ENCODE measurements at regions not wholly inside any gene's neighbourhood (a gene's known extent, or its start where the extent isn't known, plus 50 kb on each side); places are given as distances from the start of the nearest gene placed in this dataset.

GRCh38 chr1:22250724-22251123 is 107.8 kb upstream of the WNT4 start:
- no peak overlapping the region for H3K27ac ChIP-seq
- BruUV-seq (replicated peaks) = no TSS peak
- no peaks in the 10 kb centered on the region for H3K9me3 ChIP-seq (ENCODE audit: insufficient read depth, low read depth)
- H3K9me2 ChIP-seq (ENCODE audit: insufficient read depth) = no peaks in the 10 kb centered on the region
- no peak for TF ChIP-seq EZH2 (IDR thresholded peaks at IDR 0.05; ENCODE audit: low read depth)
- no peak for TF ChIP-seq CTCF (conservative IDR thresholded peaks at IDR 0.05)
- H3K4me1 ChIP-seq (replicated peaks; ENCODE audit: insufficient read depth) = peaks cover 42% of the 10 kb centered on the region
- no peak overlapping the region for H2AFZ ChIP-seq
- intact Hi-C loops (cut with micrococcal nuclease; ENCODE audit: unreplicated experiment) = no loop called here
- peak; percentile 70 to 71 for DNase-seq
- peak overlapping the region; percentile 49 for H3K4me2 ChIP-seq
- ChIA-PET CTCF (no interaction called here), POLR2A (ENCODE audit: unreplicated experiment) (no interaction called here)
- H4K20me1 ChIP-seq (ENCODE audit: insufficient read depth) = no peaks in the 10 kb centered on the region
- no peaks in the 10 kb centered on the region for H3K79me2 ChIP-seq (ENCODE audit: low read depth)
- no peaks in the 10 kb centered on the region for H3K36me3 ChIP-seq (ENCODE audit: low read depth)
- H3F3A ChIP-seq (ENCODE audit: insufficient read depth, low read depth) = peaks cover 9% of the 10 kb centered on the region; the same call in 1 of the 2 replicates
- H3K4me3 ChIP-seq = no peak overlapping the region
- no peaks in the 10 kb centered on the region for H3K27me3 ChIP-seq (ENCODE audit: insufficient read depth, low read depth)

GRCh38 chr1:22252251-22252650 is 109.4 kb upstream of the WNT4 start:
- H3K9me2 ChIP-seq (ENCODE audit: insufficient read depth) = no peaks in the 10 kb centered on the region
- no TSS peak for BruUV-seq (replicated peaks)
- H3K9me3 ChIP-seq (ENCODE audit: insufficient read depth, low read depth) = no peaks in the 10 kb centered on the region
- H3K4me2 ChIP-seq = no peak overlapping the region
- no peak for TF ChIP-seq CTCF (conservative IDR thresholded peaks at IDR 0.05)
- no peak for TF ChIP-seq EZH2 (IDR thresholded peaks at IDR 0.05; ENCODE audit: low read depth)
- no peak overlapping the region for H2AFZ ChIP-seq
- intact Hi-C loops (cut with micrococcal nuclease; ENCODE audit: unreplicated experiment) = no loop called here
- POLR2A ChIA-PET (ENCODE audit: unreplicated experiment) = no interaction called here
- DNase-seq = no peak
- no peak overlapping the region for H3K4me3 ChIP-seq
- peak overlapping the region; percentile 18; the same call in 1 of the 2 replicates for H3K27ac ChIP-seq
- peaks cover 9% of the 10 kb centered on the region; the same call in 1 of the 2 replicates for H3F3A ChIP-seq (ENCODE audit: insufficient read depth, low read depth)
- peaks cover 47% of the 10 kb centered on the region for H3K4me1 ChIP-seq (replicated peaks; ENCODE audit: insufficient read depth)
- CTCF ChIA-PET = no interaction called here
- no peaks in the 10 kb centered on the region for H3K27me3 ChIP-seq (ENCODE audit: insufficient read depth, low read depth)
- H4K20me1 ChIP-seq (ENCODE audit: insufficient read depth) = no peaks in the 10 kb centered on the region
- no peaks in the 10 kb centered on the region for H3K79me2 ChIP-seq (ENCODE audit: low read depth)
- no peaks in the 10 kb centered on the region for H3K36me3 ChIP-seq (ENCODE audit: low read depth)

GRCh38 chr1:22253012-22253790 is 110.3 kb upstream of the WNT4 start:
- TF ChIP-seq EZH2 (IDR thresholded peaks at IDR 0.05; ENCODE audit: low read depth) = no peak
- TF ChIP-seq CTCF (conservative IDR thresholded peaks at IDR 0.05) = no peak
- ChIA-PET CTCF (no interaction called here), POLR2A (ENCODE audit: unreplicated experiment) (no interaction called here)
- Histone ChIP-seq H3K4me1 (replicated peaks; ENCODE audit: insufficient read depth) (peaks cover 57% of the 10 kb centered on the region), H3F3A (ENCODE audit: insufficient read depth, low read depth) (peaks cover 9% of the 10 kb centered on the region; the same call in 1 of the 2 replicates), H2AFZ (no peak overlapping the region), H3K27me3 (ENCODE audit: insufficient read depth, low read depth) (no peaks in the 10 kb centered on the region), H4K20me1 (ENCODE audit: insufficient read depth) (no peaks in the 10 kb centered on the region), H3K4me3 (no peak overlapping the region), H3K9me3 (ENCODE audit: insufficient read depth, low read depth) (no peaks in the 10 kb centered on the region), H3K9me2 (ENCODE audit: insufficient read depth) (no peaks in the 10 kb centered on the region), H3K4me2 (peak overlapping the region; percentile 40), H3K27ac (peak overlapping the region; percentile 18; the same call in 1 of the 2 replicates), H3K36me3 (ENCODE audit: low read depth) (no peaks in the 10 kb centered on the region), H3K79me2 (ENCODE audit: low read depth) (no peaks in the 10 kb centered on the region)
- no TSS peak for BruUV-seq (replicated peaks)
- peak in 1 of 2 experiments; percentile 51 for DNase-seq
- intact Hi-C loops (cut with micrococcal nuclease; ENCODE audit: unreplicated experiment) = no loop called here

Measured in PC-9 (cell line).